K562 (cell line): ENCODE measurements at regions not wholly inside any gene's neighbourhood (a gene's known extent, or its start where the extent isn't known, plus 50 kb on each side); places are given as distances from the start of the nearest gene placed in this dataset.

Source experiments
- ATAC-seq: fragments of 200-7000 bp; cut with Tn5 transposase; 3 replicates; pipeline ENCODE4 v1.9.1; 2020; ENCODE audit warnings: moderate library complexity
- BruUV-seq: library from RNA; stranded (reverse); fragments of 400-500 nt; replicated peaks from 2 replicates; lab custom pipeline; 2021; lab: Mats Ljungman, UMichigan
- CTCF ChIA-PET: fragments of 300-600 bp; formaldehyde crosslinking; extraction: SDS; loops from one replicate; lab custom pipeline; 2021; ENCODE audit warnings: low intra/inter-chr PET ratio; lab: Yijun Ruan, JAX
- POLR2A ChIA-PET: fragments of 300-600, 350-650 bp; sonication (Branson Sonifier 250); formaldehyde crosslinking; extraction: SDS; loops from one replicate; lab custom pipeline; 2021; ENCODE audit warnings: antibody characterized with exemption, inconsistent platforms; lab: Yijun Ruan, JAX
- DNase-seq, 4 experiments: peaks; one replicate each; pipeline versions ENCODE4 v3.0.0 to v3.0.0-alpha.2; 2011 to 2018; ENCODE audit warnings: low spot score in 3 of 4, mixed read lengths in 3 of 4; ENCODE audit errors: extremely low read depth in 1 of 4
- FAIRE-seq: peaks from 2 replicates; lab custom pipeline; 2011; peaks lifted over from hg19 to GRCh38; lab: Jason Lieb, UNC
- H2AFZ ChIP-seq: 2 replicates; pipeline ENCODE4 v1.6.0; 2011; ENCODE audit warnings: low read depth, low read length, control low read depth, inconsistent platforms
- H3K27ac ChIP-seq: fragments of 200-600 bp; 3 replicates; pipeline ENCODE4 v1.8.0; 2011; ENCODE audit warnings: low read depth, mild to moderate bottlenecking, control low read depth, inconsistent platforms, low read length, moderate library complexity, mixed read lengths; ENCODE audit errors: extremely low read depth
- H3K27me3 ChIP-seq, 2 experiments: fragments of 300-600 bp in 1 of 2; 2 replicates in 1 of 2; 3 replicates in 1 of 2; pipeline versions ENCODE4 v1.6.0 to v1.8.0; 2011; ENCODE audit warnings: inconsistent platforms in 2 of 2, low read length in 2 of 2, mild to moderate bottlenecking in 1 of 2, mixed read lengths in 1 of 2, moderate library complexity in 1 of 2; ENCODE audit not compliant: control insufficient read depth in 2 of 2, insufficient read depth in 2 of 2
- H3K36me3 ChIP-seq: fragments of 300-600 bp; 3 replicates; pipeline ENCODE4 v1.8.0; 2011; ENCODE audit warnings: mild to moderate bottlenecking, low read length, inconsistent platforms; ENCODE audit not compliant: control insufficient read depth, insufficient read depth
- H3K4me1 ChIP-seq, 2 experiments: fragments of 200-600 bp in 1 of 2; replicated peaks in 1 of 2; 2 replicates in 1 of 2; 3 replicates in 1 of 2; pipeline versions ENCODE4 v1.5.1 to v1.8.0; 2011; ENCODE audit warnings: inconsistent platforms in 2 of 2, low read length in 2 of 2, mild to moderate bottlenecking in 1 of 2, mixed read lengths in 1 of 2, moderate library complexity in 1 of 2; ENCODE audit not compliant: control insufficient read depth in 2 of 2, insufficient read depth in 2 of 2
- H3K4me2 ChIP-seq: 2 replicates; pipeline ENCODE4 v1.6.1; 2011; ENCODE audit warnings: low read length, control low read depth, inconsistent platforms, mixed read lengths; ENCODE audit not compliant: insufficient read depth
- H3K4me3 ChIP-seq: fragments of 200-600 bp; sonication (generic), shearing (Covaris generic); 2 replicates; pipeline ENCODE4 v1.5.1; 2016; ENCODE audit warnings: control low read depth, inconsistent platforms
- H3K79me2 ChIP-seq: fragments of 200-600 bp; 3 replicates; pipeline ENCODE4 v1.8.0; 2011; ENCODE audit warnings: low read length, inconsistent platforms; ENCODE audit not compliant: control insufficient read depth, insufficient read depth
- H3K9ac ChIP-seq, 2 experiments: 2 replicates each; pipeline versions ENCODE4 v1.6.0 to v1.6.1; 2011; ENCODE audit warnings: low read depth in 2 of 2, low read length in 2 of 2, control low read depth in 1 of 2, inconsistent platforms in 1 of 2, mild to moderate bottlenecking in 1 of 2, mixed read lengths in 1 of 2; ENCODE audit not compliant: insufficient read depth in 1 of 2
- H3K9me1 ChIP-seq: one replicate; pipeline ENCODE4 v1.6.0; 2011; ENCODE audit warnings: inconsistent platforms, mild to moderate bottlenecking, low read length, moderate library complexity; ENCODE audit not compliant: control insufficient read depth, insufficient read depth
- H3K9me3 ChIP-seq: replicated peaks from 2 replicates; pipeline ENCODE4 v1.5.1; 2011; ENCODE audit warnings: low read depth, low read length, inconsistent platforms; ENCODE audit not compliant: control insufficient read depth, insufficient read depth
- H4K20me1 ChIP-seq: replicated peaks from 2 replicates; pipeline ENCODE4 v1.6.1; 2011; ENCODE audit warnings: low read length, inconsistent platforms, mixed read lengths; ENCODE audit not compliant: control insufficient read depth, insufficient read depth
- GTF2F1 ChIP-seq: IDR thresholded peaks from 2 replicates; pipeline ENCODE4 v1.6.1; 2011; ENCODE audit warnings: low read depth, low read length, improper control_type of control experiment
- HDAC6 ChIP-seq: IDR thresholded peaks from 2 replicates; pipeline ENCODE4 v1.6.1; 2012; ENCODE audit warnings: low read depth, mild to moderate bottlenecking, control low read depth, inconsistent platforms, low read length, moderate library complexity
- HDGF ChIP-seq: fragments of 450-650 bp; IDR thresholded peaks from 2 replicates; pipeline ENCODE4 v1.6.1; 2016
- HOXB6 ChIP-seq: fragments of 250-450 bp; sonication (Bioruptor Pico); IDR thresholded peaks from 2 replicates; pipeline ENCODE4 v1.5.1; 2022; ENCODE audit warnings: mild to moderate bottlenecking, borderline replicate concordance
- MEF2A ChIP-seq: IDR thresholded peaks from 2 replicates; pipeline ENCODE4 v1.6.1; 2011; ENCODE audit warnings: low read depth, mild to moderate bottlenecking, low read length, moderate library complexity; ENCODE audit not compliant: control insufficient read depth
- NFATC3 ChIP-seq: fragments of 450-650 bp; IDR thresholded peaks from 2 replicates; pipeline ENCODE4 v1.6.1; 2017; ENCODE audit warnings: mild to moderate bottlenecking
- PYGO2 ChIP-seq: fragments of 450-650 bp; IDR thresholded peaks from 2 replicates; pipeline ENCODE4 v1.6.1; 2016; ENCODE audit warnings: mild to moderate bottlenecking, missing genetic modification characterization, moderate library complexity, missing compliant biosample characterization
- SPI1 ChIP-seq: IDR thresholded peaks from 2 replicates; pipeline ENCODE4 v1.6.1; 2011; ENCODE audit warnings: low read depth, low read length, control low read depth, borderline replicate concordance
- TBL1XR1 ChIP-seq, 2 experiments: IDR thresholded peaks; 2 replicates each; pipeline ENCODE4 v1.6.1; 2012; ENCODE audit warnings: improper control_type of control experiment in 2 of 2, low read length in 2 of 2, mild to moderate bottlenecking in 1 of 2
- WGBS: fragments of 100-300 bp; shearing (Covaris generic); methylation state at CpG from one replicate; pipeline ENCODE4 v1.1.6; 2016; ENCODE audit warnings: low coverage, mixed read lengths; ENCODE audit not compliant: insufficient coverage; ENCODE audit errors: missing lambda C conversion rate; 5-methylcytosine and 5-hydroxymethylcytosine counted together
- in situ Hi-C: fragments of 300-500 bp; cut with MboI; formaldehyde crosslinking; loops from 4 replicates; pipeline ENCODE4 v1.15.0; 2018; ENCODE audit warnings: inconsistent platforms, mixed read lengths
- intact Hi-C: fragments of 100-400 bp; cut with micrococcal nuclease; formaldehyde crosslinking; loops from 2 replicates; pipeline ENCODE4 v1.14.2; 2022
- TF ChIP-seq, protein P1 (sequence below): fragments of 450-650 bp; IDR thresholded peaks from 2 replicates; pipeline ENCODE4 v1.6.1; 2016; ENCODE audit warnings: low read depth
- TF ChIP-seq, protein P2 (sequence below): fragments of 250-450 bp; sonication (Bioruptor Pico); IDR thresholded peaks from 2 replicates; pipeline ENCODE4 v1.5.0; 2021; ENCODE audit warnings: mild to moderate bottlenecking, borderline replicate concordance
- TF ChIP-seq, protein P3 (sequence below): fragments of 450-650 bp; formaldehyde crosslinking; IDR thresholded peaks from 2 replicates; pipeline ENCODE4 v1.4.0; 2022; ENCODE audit warnings: missing genetic modification characterization

- no peak overlapping the region for H3K4me3 ChIP-seq
- in situ Hi-C loops = no loop called here
- H4K20me1 ChIP-seq = no peaks in the 10 kb centered on the region
- no peak overlapping the region for H3K9ac ChIP-seq
- no peak overlapping the region for H3K27ac ChIP-seq
- no peaks in the 10 kb centered on the region for H3K9me3 ChIP-seq
- WGBS = 1% methylated on average over 4 of the region's 4 CpGs
- intact Hi-C loops = no loop called here
- no peaks in the 10 kb centered on the region for H3K9me1 ChIP-seq
- DNase-seq (no peak), FAIRE-seq (no peak), ATAC-seq (no peak)
- H3K36me3 ChIP-seq = no peaks in the 10 kb centered on the region
- no peak overlapping the region for H3K4me2 ChIP-seq
- H3K27me3 ChIP-seq = peaks cover 15 to 26% of the 10 kb centered on the region in 2 experiments; a peak in 4 of 5 replicates
- CTCF ChIA-PET = no interaction called here
- POLR2A ChIA-PET = no interaction called here
- no peaks in the 10 kb centered on the region for H3K4me1 ChIP-seq
- no peak overlapping the region for H2AFZ ChIP-seq
- H3K79me2 ChIP-seq = no peaks in the 10 kb centered on the region
- BruUV-seq = no TSS peak
- TF ChIP-seq NFATC3 (no peak), TBL1XR1 (IDR thresholded peaks at IDR 0.05; ENCODE audit: low read length in 2 of 2) (no peak), PYGO2 (tag) (no peak), HOXB6 (no peak), HDAC6 (no peak), SPI1 (no peak), MEF2A (no peak), HDGF (no peak), GTF2F1 (no peak)
- TF ChIP-seq, protein P1, sequence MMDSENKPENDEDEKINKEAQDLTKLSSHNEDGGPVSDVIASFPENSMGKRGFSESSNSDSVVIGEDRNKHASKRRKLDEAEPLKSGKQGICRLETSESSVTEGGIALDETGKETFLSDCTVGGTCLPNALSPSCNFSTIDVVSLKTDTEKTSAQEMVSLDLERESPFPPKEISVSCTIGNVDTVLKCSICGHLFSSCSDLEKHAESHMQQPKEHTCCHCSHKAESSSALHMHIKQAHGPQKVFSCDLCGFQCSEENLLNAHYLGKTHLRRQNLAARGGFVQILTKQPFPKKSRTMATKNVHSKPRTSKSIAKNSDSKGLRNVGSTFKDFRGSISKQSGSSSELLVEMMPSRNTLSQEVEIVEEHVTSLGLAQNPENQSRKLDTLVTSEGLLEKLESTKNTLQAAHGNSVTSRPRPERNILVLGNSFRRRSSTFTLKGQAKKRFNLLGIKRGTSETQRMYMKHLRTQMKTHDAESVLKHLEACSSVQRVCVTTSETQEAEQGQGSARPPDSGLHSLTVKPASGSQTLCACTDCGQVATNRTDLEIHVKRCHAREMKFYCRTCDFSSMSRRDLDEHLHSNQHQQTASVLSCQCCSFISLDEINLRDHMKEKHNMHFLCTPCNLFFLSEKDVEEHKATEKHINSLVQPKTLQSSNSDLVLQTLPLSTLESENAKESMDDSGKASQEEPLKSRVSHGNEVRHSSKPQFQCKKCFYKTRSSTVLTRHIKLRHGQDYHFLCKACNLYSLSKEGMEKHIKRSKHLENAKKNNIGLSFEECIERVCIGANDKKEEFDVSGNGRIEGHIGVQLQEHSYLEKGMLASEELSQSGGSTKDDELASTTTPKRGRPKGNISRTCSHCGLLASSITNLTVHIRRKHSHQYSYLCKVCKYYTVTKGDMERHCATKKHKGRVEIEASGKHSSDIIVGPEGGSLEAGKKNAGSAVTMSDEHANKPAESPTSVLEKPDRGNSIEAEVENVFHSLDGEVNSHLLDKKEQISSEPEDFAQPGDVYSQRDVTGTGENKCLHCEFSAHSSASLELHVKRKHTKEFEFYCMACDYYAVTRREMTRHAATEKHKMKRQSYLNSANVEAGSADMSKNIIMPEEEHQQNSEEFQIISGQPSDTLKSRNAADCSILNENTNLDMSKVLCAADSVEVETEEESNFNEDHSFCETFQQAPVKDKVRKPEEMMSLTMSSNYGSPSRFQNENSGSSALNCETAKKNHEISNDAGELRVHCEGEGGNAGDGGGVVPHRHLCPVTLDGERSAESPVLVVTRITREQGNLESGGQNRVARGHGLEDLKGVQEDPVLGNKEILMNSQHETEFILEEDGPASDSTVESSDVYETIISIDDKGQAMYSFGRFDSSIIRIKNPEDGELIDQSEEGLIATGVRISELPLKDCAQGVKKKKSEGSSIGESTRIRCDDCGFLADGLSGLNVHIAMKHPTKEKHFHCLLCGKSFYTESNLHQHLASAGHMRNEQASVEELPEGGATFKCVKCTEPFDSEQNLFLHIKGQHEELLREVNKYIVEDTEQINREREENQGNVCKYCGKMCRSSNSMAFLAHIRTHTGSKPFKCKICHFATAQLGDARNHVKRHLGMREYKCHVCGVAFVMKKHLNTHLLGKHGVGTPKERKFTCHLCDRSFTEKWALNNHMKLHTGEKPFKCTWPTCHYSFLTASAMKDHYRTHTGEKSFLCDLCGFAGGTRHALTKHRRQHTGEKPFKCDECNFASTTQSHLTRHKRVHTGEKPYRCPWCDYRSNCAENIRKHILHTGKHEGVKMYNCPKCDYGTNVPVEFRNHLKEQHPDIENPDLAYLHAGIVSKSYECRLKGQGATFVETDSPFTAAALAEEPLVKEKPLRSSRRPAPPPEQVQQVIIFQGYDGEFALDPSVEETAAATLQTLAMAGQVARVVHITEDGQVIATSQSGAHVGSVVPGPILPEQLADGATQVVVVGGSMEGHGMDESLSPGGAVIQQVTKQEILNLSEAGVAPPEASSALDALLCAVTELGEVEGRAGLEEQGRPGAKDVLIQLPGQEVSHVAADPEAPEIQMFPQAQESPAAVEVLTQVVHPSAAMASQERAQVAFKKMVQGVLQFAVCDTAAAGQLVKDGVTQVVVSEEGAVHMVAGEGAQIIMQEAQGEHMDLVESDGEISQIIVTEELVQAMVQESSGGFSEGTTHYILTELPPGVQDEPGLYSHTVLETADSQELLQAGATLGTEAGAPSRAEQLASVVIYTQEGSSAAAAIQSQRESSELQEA = no peak
- TF ChIP-seq, protein P2, sequence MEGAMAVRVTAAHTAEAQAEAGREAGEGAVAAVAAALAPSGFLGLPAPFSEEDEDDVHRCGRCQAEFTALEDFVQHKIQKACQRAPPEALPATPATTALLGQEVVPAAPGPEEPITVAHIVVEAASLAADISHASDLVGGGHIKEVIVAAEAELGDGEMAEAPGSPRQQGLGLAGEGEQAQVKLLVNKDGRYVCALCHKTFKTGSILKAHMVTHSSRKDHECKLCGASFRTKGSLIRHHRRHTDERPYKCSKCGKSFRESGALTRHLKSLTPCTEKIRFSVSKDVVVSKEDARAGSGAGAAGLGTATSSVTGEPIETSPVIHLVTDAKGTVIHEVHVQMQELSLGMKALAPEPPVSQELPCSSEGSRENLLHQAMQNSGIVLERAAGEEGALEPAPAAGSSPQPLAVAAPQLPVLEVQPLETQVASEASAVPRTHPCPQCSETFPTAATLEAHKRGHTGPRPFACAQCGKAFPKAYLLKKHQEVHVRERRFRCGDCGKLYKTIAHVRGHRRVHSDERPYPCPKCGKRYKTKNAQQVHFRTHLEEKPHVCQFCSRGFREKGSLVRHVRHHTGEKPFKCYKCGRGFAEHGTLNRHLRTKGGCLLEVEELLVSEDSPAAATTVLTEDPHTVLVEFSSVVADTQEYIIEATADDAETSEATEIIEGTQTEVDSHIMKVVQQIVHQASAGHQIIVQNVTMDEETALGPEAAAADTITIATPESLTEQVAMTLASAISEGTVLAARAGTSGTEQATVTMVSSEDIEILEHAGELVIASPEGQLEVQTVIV (CRISPR knock-in tag) = no peak
- TF ChIP-seq, protein P3, sequence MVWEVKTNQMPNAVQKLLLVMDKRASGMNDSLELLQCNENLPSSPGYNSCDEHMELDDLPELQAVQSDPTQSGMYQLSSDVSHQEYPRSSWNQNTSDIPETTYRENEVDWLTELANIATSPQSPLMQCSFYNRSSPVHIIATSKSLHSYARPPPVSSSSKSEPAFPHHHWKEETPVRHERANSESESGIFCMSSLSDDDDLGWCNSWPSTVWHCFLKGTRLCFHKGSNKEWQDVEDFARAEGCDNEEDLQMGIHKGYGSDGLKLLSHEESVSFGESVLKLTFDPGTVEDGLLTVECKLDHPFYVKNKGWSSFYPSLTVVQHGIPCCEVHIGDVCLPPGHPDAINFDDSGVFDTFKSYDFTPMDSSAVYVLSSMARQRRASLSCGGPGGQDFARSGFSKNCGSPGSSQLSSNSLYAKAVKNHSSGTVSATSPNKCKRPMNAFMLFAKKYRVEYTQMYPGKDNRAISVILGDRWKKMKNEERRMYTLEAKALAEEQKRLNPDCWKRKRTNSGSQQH (CRISPR knock-in tag) = no peak
Observed at GRCh38 chr6:21521276-21521675, 72.3 kb upstream of the SOX4 start.
